GM21528 (cell line): ENCODE measurements at regions not wholly inside any gene's neighbourhood (a gene's known extent, or its start where the extent isn't known, plus 50 kb on each side); places are given as distances from the start of the nearest gene placed in this dataset.
A peak's percentile ranks its signal among the peaks of the same experiment; 100 is the strongest.

Experiments
- ATAC-seq: cut with Tn5 transposase; IDR thresholded peaks from one replicate; pipeline ENCODE4 v1.9.1; 2021; ENCODE audit warnings: mild to moderate bottlenecking, moderate library complexity; ENCODE audit not compliant: unreplicated experiment, low FRiP score

DNA sequence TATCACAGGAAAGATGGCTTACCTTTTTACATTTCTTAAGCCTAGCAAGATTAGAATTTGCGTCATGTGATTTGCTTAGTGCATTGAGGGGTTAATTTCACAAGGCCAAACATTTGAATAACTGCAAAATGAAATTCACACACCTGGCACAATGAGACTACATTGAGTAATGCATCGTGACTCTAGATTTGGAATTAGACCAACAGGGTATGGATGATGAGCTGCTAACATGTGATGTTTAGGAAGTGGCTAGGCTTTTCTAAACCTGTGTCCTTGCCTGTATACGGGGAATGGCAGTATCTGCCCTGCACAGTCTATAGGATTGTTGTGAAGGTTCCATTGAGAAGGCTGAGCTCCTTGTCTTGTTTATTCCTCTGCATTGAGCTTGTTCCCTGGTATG is 160.1 kb downstream of the MFSD1 start:
- ATAC-seq, result no peak

GRCh38 chr3:158970006-158970405 is 168.2 kb downstream of the MFSD1 start:
- ATAC-seq, result no peak

DNA sequence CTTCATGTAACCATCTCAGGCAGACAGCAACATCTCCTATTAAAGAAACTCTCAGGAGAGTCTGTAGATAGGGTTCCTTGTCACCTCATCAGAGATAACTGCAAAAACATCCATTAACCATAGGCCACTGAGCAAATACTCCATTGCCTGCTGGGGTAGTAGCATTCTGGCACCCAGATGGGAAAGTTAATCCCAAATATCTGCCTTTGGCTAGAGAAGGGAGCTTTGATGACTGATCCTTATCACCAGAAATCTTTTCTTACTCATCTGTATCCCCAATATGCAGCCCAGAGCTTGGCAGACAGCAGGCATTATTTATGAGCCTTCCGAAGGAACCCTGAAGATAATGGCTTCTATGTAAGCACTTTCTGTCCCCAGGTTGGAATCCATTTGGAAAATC is 173.1 kb downstream of the MFSD1 start:
- ATAC-seq, result no peak

- ATAC-seq, result no peak
These were observed 175.1 kb downstream of the MFSD1 start for GRCh38 chr3:158976966-158977365.

GRCh38 chr3:158977497-158977896 is 175.6 kb downstream of the MFSD1 start:
- ATAC-seq, result no peak

- no peak for ATAC-seq
These were observed 181.6 kb downstream of the MFSD1 start for GRCh38 chr3:158983216-158984099.

GRCh38 chr3:158991146-158991705 is 189.4 kb downstream of the MFSD1 start:
- ATAC-seq, result no peak

- no peak for ATAC-seq
These were observed 190.6 kb downstream of the MFSD1 start for GRCh38 chr3:158992463-158992862.

DNA sequence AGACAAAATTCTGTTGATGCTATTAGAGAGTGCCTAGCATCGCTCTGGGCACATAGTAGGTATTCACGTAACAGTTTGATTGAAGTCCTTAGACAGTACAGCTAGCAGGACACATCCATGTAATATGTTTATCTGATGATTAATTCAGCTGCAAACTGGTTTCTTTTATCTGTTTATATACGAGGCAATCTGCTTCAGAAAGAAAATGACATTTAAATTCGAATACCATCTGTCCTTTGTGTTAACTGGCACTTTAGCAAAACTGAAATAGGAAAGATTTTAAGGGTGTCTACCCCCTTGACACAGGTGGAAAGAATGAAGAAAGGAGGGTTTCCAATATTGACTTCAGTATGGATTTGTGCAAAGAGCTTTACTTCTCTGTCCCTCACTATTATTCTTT is 192.5 kb downstream of the MFSD1 start:
- ATAC-seq, result no peak

DNA sequence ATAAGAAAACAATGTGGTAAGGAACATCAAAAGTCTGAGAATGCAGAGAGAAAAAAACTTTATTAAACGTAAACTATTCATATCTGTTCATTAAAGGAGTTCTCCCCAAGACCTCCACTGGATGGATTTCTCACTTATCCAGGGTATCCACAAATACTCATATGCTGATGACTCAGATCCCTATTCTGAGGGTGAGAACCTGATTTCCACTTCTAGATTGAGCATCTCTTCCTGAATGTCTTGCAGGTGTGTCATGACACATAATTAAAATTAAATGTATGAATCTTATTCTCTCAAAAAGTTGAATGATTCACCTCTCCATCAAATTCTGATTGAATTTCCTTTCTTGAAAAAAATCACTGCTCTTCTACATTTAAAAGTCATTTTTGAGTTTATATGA is 199.9 kb downstream of the MFSD1 start:
- no peak for ATAC-seq

GRCh38 chr3:159005137-159005536 is 203.3 kb downstream of the MFSD1 start:
- ATAC-seq, result no peak

- ATAC-seq, result no peak
These were observed 205.5 kb downstream of the MFSD1 start for GRCh38 chr3:159007331-159007730.

DNA sequence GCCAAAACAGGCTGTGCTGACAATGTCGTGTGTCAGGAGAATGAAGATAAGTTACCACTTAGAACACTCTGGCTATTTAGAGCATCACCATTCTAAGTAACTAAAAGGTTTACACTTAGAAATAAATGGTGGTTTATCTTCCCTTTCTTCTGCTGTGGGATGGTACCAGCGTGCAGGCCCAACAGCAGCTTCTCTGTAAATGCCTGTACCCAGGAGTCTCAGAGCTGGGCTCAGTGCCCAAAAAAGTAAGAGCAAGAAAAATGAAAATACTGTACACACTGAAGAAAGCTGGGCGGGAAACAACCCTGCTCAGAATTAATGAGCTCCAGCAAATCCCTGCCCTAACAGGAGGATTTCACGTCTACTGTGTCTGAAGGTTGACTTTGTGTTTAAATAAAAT is 206.5 kb downstream of the MFSD1 start:
- ATAC-seq, result no peak

GRCh38 chr3:159018341-159018740 is 216.5 kb downstream of the MFSD1 start:
- ATAC-seq, result no peak

- ATAC-seq, result no peak
These were observed 223.9 kb downstream of the MFSD1 start for GRCh38 chr3:159025733-159026132.

GRCh38 chr3:159026510-159026909 is 224.7 kb downstream of the MFSD1 start:
- ATAC-seq, result no peak

DNA sequence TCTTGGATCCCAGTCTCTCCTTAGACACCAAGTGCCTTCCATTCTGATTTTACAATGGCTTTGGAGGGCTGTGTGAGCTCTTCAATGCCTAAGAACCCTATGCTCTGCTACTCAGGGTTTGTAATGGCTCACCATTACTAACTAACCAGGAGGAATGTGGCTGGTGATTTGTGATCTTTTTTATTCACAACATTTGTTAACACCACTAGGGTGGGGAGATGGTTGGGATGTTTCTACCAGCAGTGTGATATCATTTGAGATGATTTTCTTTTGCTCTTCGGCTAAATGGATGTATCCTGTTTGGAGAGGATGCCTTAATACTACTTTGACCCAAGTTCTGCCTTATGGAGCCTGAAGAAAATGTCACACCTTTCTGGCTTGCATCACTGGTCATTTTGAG is 226.9 kb downstream of the MFSD1 start:
- ATAC-seq, result no peak

GRCh38 chr3:159029306-159030026 is 227.6 kb downstream of the MFSD1 start:
- ATAC-seq, result peak; percentile 69

- ATAC-seq, result no peak
These were observed 228.3 kb downstream of the MFSD1 start for GRCh38 chr3:159030138-159030670.

DNA sequence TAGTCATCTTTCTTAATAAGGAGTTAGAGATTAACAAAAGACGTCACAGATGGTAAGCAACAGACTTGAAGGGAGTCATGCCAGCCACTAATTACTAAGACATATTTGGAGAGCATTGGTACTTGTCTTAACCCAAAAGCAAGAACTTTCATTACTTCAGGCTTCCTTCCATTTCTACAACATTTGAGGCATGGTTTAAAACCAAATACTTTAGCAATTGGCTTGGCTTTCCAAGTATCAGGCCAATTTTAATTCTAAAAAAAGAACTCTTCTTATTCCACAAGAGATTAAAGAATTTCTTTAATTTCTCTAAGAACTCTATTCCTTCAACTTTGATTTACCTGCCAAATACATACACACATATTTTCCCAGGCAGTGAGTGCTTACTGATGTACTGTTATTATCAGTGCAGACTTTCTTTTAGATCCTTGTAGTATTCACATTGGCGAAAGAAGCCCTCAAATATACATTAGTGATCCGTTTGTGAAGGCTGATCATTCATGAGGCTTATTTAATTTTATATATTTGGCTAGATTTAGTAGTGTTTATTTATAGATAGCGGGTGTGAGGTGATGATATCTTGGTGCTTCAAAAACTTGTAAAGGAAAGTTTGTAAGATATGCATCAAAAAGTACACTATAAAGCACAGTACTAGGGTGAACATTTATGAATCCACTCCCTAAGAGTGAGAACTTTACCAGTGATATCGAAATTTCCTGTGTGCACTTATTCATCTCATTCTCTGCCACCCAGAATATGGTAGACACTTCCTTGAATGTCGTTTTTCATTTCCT is 229.2 kb downstream of the MFSD1 start:
- no peak for ATAC-seq
